ENCODE measurements at regions not wholly inside any gene's neighbourhood (a gene's known extent, or its start where the extent isn't known, plus 50 kb on each side); places are given as distances from the start of the nearest gene placed in this dataset.

DNA sequence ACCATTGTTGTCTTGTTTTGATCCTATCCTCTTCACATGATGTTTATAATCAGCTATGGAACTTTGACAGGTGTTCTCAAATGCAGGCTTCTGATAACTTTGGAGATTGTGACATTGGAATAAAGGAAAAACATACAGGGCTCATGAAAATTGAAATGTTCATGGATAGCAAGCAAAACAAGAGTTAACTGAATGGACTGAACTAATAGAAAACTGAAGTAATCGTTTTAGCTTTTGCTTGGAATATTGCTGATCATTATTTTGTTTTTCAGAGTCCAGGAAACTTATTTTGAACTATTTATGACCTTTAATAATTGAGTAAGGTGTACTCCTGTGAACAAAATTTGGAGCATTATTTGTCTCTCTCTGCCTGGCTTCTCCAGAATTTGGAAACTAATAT, 436.7 kb upstream of the CDH9 start:
- Histone ChIP-seq H3K36me3 (no peaks in the 10 kb centered on the region), H3K4me1 (no peaks in the 10 kb centered on the region), H3K27me3 (no peaks in the 10 kb centered on the region), H3K9me3 (no peaks in the 10 kb centered on the region), H3K27ac (no peak overlapping the region), H3K4me3 (no peak overlapping the region)
- intact Hi-C loops (cut with DNase I), result no loop called here
- DNase-seq (ENCODE audit: extremely low spot score in 2 of 2), result no peak
- TF ChIP-seq POLR2A (IDR thresholded peaks at IDR 0.05), result no peak
- no peak for TF ChIP-seq POLR2AphosphoS5 (IDR thresholded peaks at IDR 0.05; ENCODE audit: insufficient read depth in 1 of 2, low read depth in 1 of 2)
- TF ChIP-seq, protein P1, sequence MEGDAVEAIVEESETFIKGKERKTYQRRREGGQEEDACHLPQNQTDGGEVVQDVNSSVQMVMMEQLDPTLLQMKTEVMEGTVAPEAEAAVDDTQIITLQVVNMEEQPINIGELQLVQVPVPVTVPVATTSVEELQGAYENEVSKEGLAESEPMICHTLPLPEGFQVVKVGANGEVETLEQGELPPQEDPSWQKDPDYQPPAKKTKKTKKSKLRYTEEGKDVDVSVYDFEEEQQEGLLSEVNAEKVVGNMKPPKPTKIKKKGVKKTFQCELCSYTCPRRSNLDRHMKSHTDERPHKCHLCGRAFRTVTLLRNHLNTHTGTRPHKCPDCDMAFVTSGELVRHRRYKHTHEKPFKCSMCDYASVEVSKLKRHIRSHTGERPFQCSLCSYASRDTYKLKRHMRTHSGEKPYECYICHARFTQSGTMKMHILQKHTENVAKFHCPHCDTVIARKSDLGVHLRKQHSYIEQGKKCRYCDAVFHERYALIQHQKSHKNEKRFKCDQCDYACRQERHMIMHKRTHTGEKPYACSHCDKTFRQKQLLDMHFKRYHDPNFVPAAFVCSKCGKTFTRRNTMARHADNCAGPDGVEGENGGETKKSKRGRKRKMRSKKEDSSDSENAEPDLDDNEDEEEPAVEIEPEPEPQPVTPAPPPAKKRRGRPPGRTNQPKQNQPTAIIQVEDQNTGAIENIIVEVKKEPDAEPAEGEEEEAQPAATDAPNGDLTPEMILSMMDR (IDR thresholded peaks at IDR 0.05), result no peak

DNA sequence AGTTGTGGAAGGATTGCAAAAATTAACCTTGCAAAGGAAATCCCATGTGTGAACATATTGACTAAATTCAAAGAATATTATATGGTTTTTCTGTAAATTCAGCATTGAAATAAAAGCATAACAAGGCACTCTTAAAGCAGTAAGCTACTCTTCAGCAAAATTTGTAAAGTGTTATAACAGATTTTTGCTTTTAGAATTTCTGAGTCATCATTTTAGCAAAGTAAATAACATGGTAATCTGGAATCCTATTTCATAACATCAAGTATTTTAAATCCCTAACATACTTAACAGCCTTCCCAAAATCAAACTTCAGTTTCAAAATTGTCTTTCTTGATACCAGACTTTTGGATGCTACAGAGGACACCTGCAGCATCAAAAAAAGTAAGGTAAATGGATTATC, 436.0 kb upstream of the CDH9 start:
- no peaks in the 10 kb centered on the region for H3K27me3 ChIP-seq
- no peaks in the 10 kb centered on the region for H3K4me1 ChIP-seq
- no peaks in the 10 kb centered on the region for H3K36me3 ChIP-seq
- intact Hi-C loops (cut with DNase I), result no loop called here
- TF ChIP-seq POLR2AphosphoS5 (IDR thresholded peaks at IDR 0.05; ENCODE audit: insufficient read depth in 1 of 2, low read depth in 1 of 2) (no peak), POLR2A (IDR thresholded peaks at IDR 0.05) (no peak)
- TF ChIP-seq, protein P1 (IDR thresholded peaks at IDR 0.05), result no peak
- DNase-seq (ENCODE audit: extremely low spot score in 2 of 2), result no peak
- no peak overlapping the region for H3K4me3 ChIP-seq
- H3K9me3 ChIP-seq, result no peaks in the 10 kb centered on the region
- no peak overlapping the region for H3K27ac ChIP-seq

DNA sequence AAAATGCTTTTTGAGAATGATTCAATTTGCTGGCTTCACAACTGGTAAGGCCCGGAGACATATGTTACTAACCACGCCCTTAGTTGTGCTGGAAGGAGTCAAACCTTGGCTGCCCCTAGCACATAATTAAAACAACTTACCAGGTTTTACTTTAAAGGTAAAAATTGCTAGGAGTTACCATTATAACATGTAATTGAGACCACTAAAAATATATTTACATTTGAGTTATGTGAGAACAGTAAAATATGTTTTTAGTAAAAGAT, 435.6 kb upstream of the CDH9 start:
- H3K4me1 ChIP-seq, result no peaks in the 10 kb centered on the region
- intact Hi-C loops (cut with DNase I), result no loop called here
- no peaks in the 10 kb centered on the region for H3K9me3 ChIP-seq
- DNase-seq (ENCODE audit: extremely low spot score in 2 of 2), result no peak
- no peak overlapping the region for H3K4me3 ChIP-seq
- TF ChIP-seq POLR2A (IDR thresholded peaks at IDR 0.05), result no peak
- TF ChIP-seq, protein P1 (IDR thresholded peaks at IDR 0.05), result no peak
- TF ChIP-seq POLR2AphosphoS5 (IDR thresholded peaks at IDR 0.05; ENCODE audit: insufficient read depth in 1 of 2, low read depth in 1 of 2), result no peak
- no peak overlapping the region for H3K27ac ChIP-seq
- no peaks in the 10 kb centered on the region for H3K27me3 ChIP-seq
- no peaks in the 10 kb centered on the region for H3K36me3 ChIP-seq

DNA sequence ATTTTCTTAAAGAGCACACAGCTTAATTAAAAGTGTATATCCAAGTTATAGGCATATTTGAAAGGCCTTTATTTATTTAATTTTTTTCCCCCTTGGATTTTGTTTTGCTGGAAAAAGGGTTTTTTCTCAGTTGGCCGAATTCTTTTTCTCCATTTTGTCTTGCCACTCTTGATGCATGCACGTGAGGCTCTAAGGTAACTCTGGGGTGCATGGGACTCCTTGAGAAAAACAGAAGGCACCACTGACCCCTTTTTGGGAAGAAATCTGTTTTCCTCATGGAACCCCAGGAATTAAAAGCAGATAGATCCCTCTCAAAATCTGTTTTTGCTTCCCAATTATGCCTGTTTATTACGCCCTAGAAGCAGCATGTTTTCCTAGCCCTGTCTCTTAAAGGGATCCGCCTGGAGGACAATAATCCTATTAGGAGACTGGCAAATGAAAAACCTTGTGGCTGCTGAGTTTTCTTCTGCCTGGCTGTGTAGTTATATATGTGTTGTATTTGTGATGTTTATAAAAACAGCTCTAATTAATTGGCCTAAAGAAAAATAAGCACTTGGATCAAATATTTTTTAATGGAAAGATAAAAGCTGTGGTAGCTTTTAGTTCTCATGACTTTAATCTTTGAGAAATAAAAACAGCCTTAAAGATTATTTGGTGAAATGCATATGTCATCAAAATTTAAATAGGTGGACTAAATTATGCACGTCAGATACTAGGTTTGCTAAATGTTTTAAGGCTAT, 435.1 kb upstream of the CDH9 start:
- no peaks in the 10 kb centered on the region for H3K36me3 ChIP-seq
- H3K4me1 ChIP-seq, result no peaks in the 10 kb centered on the region
- TF ChIP-seq POLR2A (IDR thresholded peaks at IDR 0.05) (no peak), POLR2AphosphoS5 (IDR thresholded peaks at IDR 0.05; ENCODE audit: insufficient read depth in 1 of 2, low read depth in 1 of 2) (no peak)
- TF ChIP-seq, protein P1 (IDR thresholded peaks at IDR 0.05), result no peak
- H3K27me3 ChIP-seq, result no peaks in the 10 kb centered on the region
- no peak overlapping the region for H3K27ac ChIP-seq
- intact Hi-C loops (cut with DNase I), result no loop called here
- no peak for DNase-seq (ENCODE audit: extremely low spot score in 2 of 2)
- H3K4me3 ChIP-seq, result no peak overlapping the region
- no peaks in the 10 kb centered on the region for H3K9me3 ChIP-seq

DNA sequence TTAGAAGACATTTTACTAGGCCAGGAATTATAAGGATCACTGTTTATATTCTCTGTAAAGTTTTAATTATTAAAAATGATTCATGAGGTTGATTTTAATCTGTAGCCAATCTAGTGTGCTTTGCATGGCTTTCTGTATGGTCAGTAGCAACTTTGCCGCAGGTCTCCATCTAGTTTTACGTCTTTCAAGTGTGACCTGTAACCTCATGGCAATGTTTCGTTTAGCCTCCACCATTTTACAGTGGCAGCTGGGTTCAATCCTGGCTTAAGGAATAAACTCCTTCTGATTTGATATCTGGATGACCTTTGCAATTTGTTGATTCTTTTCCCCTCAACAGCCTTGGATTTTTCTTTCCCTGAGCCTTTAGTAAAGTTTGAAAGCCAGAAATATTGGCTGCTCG, 434.5 kb upstream of the CDH9 start:
- DNase-seq (ENCODE audit: extremely low spot score in 2 of 2), result no peak
- H3K36me3 ChIP-seq, result no peaks in the 10 kb centered on the region
- H3K27me3 ChIP-seq, result no peaks in the 10 kb centered on the region
- no peaks in the 10 kb centered on the region for H3K4me1 ChIP-seq
- H3K9me3 ChIP-seq, result no peaks in the 10 kb centered on the region
- no peak overlapping the region for H3K27ac ChIP-seq
- intact Hi-C loops (cut with DNase I), result no loop called here
- no peak overlapping the region for H3K4me3 ChIP-seq
- TF ChIP-seq, protein P1 (IDR thresholded peaks at IDR 0.05), result no peak
- TF ChIP-seq POLR2A (IDR thresholded peaks at IDR 0.05) (no peak), POLR2AphosphoS5 (IDR thresholded peaks at IDR 0.05; ENCODE audit: insufficient read depth in 1 of 2, low read depth in 1 of 2) (no peak)
